Vagina (tissue), 2 donors: ENCODE measurements at regions not wholly inside any gene's neighbourhood (a gene's known extent, or its start where the extent isn't known, plus 50 kb on each side); places are given as distances from the start of the nearest gene placed in this dataset.

Experiments used
- CTCF ChIP-seq, 3 experiments: fragments of 450-650 bp in 2 of 3; fragments of 200-600 bp in 1 of 3; sonication (generic) in 1 of 3; IDR thresholded peaks; one replicate each; pipeline ENCODE4 v1.5.1; 2017 to 2019; ENCODE audit warnings: antibody characterized with exemption in 3 of 3, mild to moderate bottlenecking in 2 of 3, moderate library complexity in 2 of 3
- POLR2AphosphoS5 ChIP-seq, 2 donors: sonication (generic); formaldehyde crosslinking; IDR thresholded peaks; one replicate each; pipeline ENCODE4 v1.9.0; 2017; ENCODE audit warnings: antibody characterized with exemption in 2 of 2, mild to moderate bottlenecking in 2 of 2, low read depth in 1 of 2; ENCODE audit not compliant: insufficient read depth in 1 of 2

- no peak for TF ChIP-seq CTCF (IDR thresholded peaks at IDR 0.05)
- TF ChIP-seq POLR2AphosphoS5 (IDR thresholded peaks at IDR 0.05; ENCODE audit: insufficient read depth in 1 of 2, low read depth in 1 of 2) = no peak
Measured at GRCh38 chr2:65869296-65869695, 436.9 kb upstream of the SPRED2 start.
